Endothelial cell of umbilical vein (primary cell): ENCODE measurements at regions not wholly inside any gene's neighbourhood (a gene's known extent, or its start where the extent isn't known, plus 50 kb on each side); places are given as distances from the start of the nearest gene placed in this dataset.

Experiments
- EZH2 ChIP-seq: IDR thresholded peaks from 2 replicates; pipeline ENCODE4 v1.6.1; 2012; ENCODE audit warnings: borderline replicate concordance, low read depth, mild to moderate bottlenecking, moderate library complexity, low read length, inconsistent platforms; ENCODE audit not compliant: severe bottlenecking
- FOS ChIP-seq: IDR thresholded peaks from 2 replicates; pipeline ENCODE4 v1.6.1; 2011; ENCODE audit warnings: mild to moderate bottlenecking, low read length, moderate library complexity, borderline replicate concordance; ENCODE audit not compliant: insufficient read depth
- JUN ChIP-seq: IDR thresholded peaks from 2 replicates; pipeline ENCODE4 v1.6.1; 2011; ENCODE audit warnings: borderline replicate concordance, low read depth; ENCODE audit not compliant: insufficient read length, insufficient read depth
- POLR2A ChIP-seq: IDR thresholded peaks from 2 replicates; pipeline ENCODE4 v1.6.1; 2012; ENCODE audit warnings: low read depth, mild to moderate bottlenecking, control low read depth, low read length
- POLR2AphosphoS5 ChIP-seq: IDR thresholded peaks from 2 replicates; pipeline ENCODE4 v1.6.1; 2012; ENCODE audit warnings: low read depth, mild to moderate bottlenecking, control low read depth, low read length, moderate library complexity; ENCODE audit not compliant: insufficient read depth
- TF ChIP-seq, protein P1 (sequence below), 2 donors: IDR thresholded peaks; 1 replicate in 1 of 2; 2 replicates in 1 of 2; pipeline ENCODE4 v1.5.1; 2011; ENCODE audit warnings: low read length in 2 of 2, mild to moderate bottlenecking in 2 of 2, moderate library complexity in 2 of 2, control low read depth in 1 of 2, inconsistent platforms in 1 of 2, low read depth in 1 of 2; ENCODE audit not compliant: insufficient read depth in 1 of 2; ENCODE audit errors: extremely low read depth in 1 of 2

DNA sequence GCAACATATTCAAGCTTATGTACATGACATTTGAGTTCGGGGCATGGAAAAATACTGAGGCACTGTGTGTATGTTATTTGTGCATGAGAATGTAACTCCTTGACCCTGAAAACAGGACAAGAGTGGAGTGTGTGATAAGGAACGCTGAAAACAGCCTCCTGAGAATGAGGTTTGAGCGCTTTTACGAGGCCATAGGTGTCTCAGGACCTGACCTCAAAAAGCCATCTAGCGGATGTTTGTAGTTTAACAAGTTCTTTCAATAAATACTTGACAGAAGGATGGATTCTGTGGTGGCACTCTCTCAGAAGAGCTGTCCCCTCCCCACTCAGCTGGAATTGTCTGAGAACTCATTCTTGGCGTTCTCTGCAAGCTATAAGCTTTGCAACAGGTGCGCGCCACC, 350.5 kb upstream of the TMTC1 start:
- TF ChIP-seq POLR2A: no peak
- TF ChIP-seq, protein P1, sequence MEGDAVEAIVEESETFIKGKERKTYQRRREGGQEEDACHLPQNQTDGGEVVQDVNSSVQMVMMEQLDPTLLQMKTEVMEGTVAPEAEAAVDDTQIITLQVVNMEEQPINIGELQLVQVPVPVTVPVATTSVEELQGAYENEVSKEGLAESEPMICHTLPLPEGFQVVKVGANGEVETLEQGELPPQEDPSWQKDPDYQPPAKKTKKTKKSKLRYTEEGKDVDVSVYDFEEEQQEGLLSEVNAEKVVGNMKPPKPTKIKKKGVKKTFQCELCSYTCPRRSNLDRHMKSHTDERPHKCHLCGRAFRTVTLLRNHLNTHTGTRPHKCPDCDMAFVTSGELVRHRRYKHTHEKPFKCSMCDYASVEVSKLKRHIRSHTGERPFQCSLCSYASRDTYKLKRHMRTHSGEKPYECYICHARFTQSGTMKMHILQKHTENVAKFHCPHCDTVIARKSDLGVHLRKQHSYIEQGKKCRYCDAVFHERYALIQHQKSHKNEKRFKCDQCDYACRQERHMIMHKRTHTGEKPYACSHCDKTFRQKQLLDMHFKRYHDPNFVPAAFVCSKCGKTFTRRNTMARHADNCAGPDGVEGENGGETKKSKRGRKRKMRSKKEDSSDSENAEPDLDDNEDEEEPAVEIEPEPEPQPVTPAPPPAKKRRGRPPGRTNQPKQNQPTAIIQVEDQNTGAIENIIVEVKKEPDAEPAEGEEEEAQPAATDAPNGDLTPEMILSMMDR (IDR thresholded peaks at IDR 0.05; ENCODE audit: extremely low read depth in 1 of 2, insufficient read depth in 1 of 2, low read depth in 1 of 2, low read length in 2 of 2): no peak
- TF ChIP-seq EZH2: no peak
- TF ChIP-seq JUN: no peak
- no peak for TF ChIP-seq FOS
- no peak for TF ChIP-seq POLR2AphosphoS5
